H1 (cell line): ENCODE measurements at regions not wholly inside any gene's neighbourhood (a gene's known extent, or its start where the extent isn't known, plus 50 kb on each side); places are given as distances from the start of the nearest gene placed in this dataset.

Source experiments
- CEBPB ChIP-seq: IDR thresholded peaks from 2 replicates; pipeline ENCODE4 v1.6.1; 2012; ENCODE audit warnings: low read depth, low read length
- TEAD4 ChIP-seq: IDR thresholded peaks from 2 replicates; pipeline ENCODE4 v1.6.1; 2012; ENCODE audit warnings: low read depth, low read length, inconsistent platforms, mixed read lengths

GRCh38 chr10:9535744-9536143, 1481.3 kb downstream of the GATA3 start (continued):
- TF ChIP-seq TEAD4 (no peak), CEBPB (no peak)
- TF ChIP-seq, all 59 proteins: peak for 0
